Astrocyte of the spinal cord (primary cell): ENCODE measurements at regions not wholly inside any gene's neighbourhood (a gene's known extent, or its start where the extent isn't known, plus 50 kb on each side); places are given as distances from the start of the nearest gene placed in this dataset.
A peak's percentile ranks its signal among the peaks of the same experiment; 100 is the strongest.

Experiments
- DNase-seq: peaks from one replicate; pipeline ENCODE4 v3.0.0; 2011; ENCODE audit warnings: low read depth, low spot score
- H3K4me3 ChIP-seq: 2 replicates; pipeline ENCODE4 v1.5.1; 2011; ENCODE audit warnings: low read depth, mild to moderate bottlenecking, low read length, moderate library complexity
- CTCF ChIP-seq: IDR thresholded peaks from 2 replicates; pipeline ENCODE4 v1.5.1; 2012; ENCODE audit warnings: low read depth, mild to moderate bottlenecking, low read length, inconsistent platforms
- in situ Hi-C: cut with HindIII; loops from 2 replicates; pipeline ENCODE4 v1.10.0; 2017; ENCODE audit warnings: low sequenced_read_pairs

GRCh38 chr3:94654096-94654495 is 591.2 kb downstream of the NSUN3 start:
- in situ Hi-C loops, result no loop called here

GRCh38 chr3:94665922-94666321 is 603.1 kb downstream of the NSUN3 start:
- no peak for DNase-seq
- in situ Hi-C loops, result no loop called here
- no peak overlapping the region for H3K4me3 ChIP-seq
- no peak for TF ChIP-seq CTCF

More at GRCh38 chr3:94654096-94654495, 591.2 kb downstream of the NSUN3 start:
- H3K4me3 ChIP-seq, result no peak overlapping the region
- TF ChIP-seq CTCF, result no peak
- DNase-seq, result no peak

GRCh38 chr3:94671078-94671477 is 608.2 kb downstream of the NSUN3 start:
- in situ Hi-C loops, result no loop called here

GRCh38 chr3:94673876-94674275 is 611.0 kb downstream of the NSUN3 start:
- no peak for DNase-seq
- no peak for TF ChIP-seq CTCF
- in situ Hi-C loops, result no loop called here
- no peak overlapping the region for H3K4me3 ChIP-seq

More at GRCh38 chr3:94671078-94671477, 608.2 kb downstream of the NSUN3 start:
- no peak for DNase-seq
- H3K4me3 ChIP-seq, result no peak overlapping the region
- no peak for TF ChIP-seq CTCF

GRCh38 chr3:94686208-94686607 is 623.3 kb downstream of the NSUN3 start:
- in situ Hi-C loops, result no loop called here
- no peak for DNase-seq
- H3K4me3 ChIP-seq, result no peak overlapping the region
- TF ChIP-seq CTCF, result no peak

- no peak overlapping the region for H3K4me3 ChIP-seq
- TF ChIP-seq CTCF, result no peak
- no peak for DNase-seq
- in situ Hi-C loops, result no loop called here
Observed at GRCh38 chr3:94693997-94694640, 631.3 kb downstream of the NSUN3 start.

- DNase-seq, result peak; percentile 34
- no peak for TF ChIP-seq CTCF
- in situ Hi-C loops, result no loop called here
- no peak overlapping the region for H3K4me3 ChIP-seq
Observed at GRCh38 chr3:94694894-94695293, 632.0 kb downstream of the NSUN3 start.
